WI38 (cell line): ENCODE measurements at regions not wholly inside any gene's neighbourhood (a gene's known extent, or its start where the extent isn't known, plus 50 kb on each side); places are given as distances from the start of the nearest gene placed in this dataset.

Experiments
- H3K4me3 ChIP-seq: 2 replicates; pipeline ENCODE4 v1.5.1; 2011; ENCODE audit warnings: low read depth, mild to moderate bottlenecking, control low read depth, low read length
- TF ChIP-seq, protein P1 (sequence below): IDR thresholded peaks from 2 replicates; pipeline ENCODE4 v1.5.1; 2012; ENCODE audit warnings: low read depth, mild to moderate bottlenecking, control low read depth, low read length

DNA sequence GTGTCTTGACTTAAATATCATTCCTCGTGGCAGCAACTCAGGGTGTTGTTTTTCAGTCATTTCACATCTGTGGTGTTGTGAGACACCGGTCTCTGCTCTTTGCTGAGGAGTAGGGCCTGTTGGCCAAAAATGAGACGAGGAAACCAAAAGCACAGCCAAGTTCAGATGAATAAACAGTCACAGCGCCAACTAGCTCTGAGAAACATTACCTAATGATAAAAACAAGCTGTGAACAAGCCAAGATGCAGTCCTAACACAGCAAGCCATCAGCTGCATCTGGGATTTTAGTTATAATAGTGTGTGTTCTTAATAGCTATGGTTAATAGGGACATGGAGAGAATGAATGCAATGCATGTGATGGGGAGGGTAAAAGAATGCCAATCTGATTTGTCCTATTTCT is 843.4 kb upstream of the DPPA4 start:
- TF ChIP-seq, protein P1, sequence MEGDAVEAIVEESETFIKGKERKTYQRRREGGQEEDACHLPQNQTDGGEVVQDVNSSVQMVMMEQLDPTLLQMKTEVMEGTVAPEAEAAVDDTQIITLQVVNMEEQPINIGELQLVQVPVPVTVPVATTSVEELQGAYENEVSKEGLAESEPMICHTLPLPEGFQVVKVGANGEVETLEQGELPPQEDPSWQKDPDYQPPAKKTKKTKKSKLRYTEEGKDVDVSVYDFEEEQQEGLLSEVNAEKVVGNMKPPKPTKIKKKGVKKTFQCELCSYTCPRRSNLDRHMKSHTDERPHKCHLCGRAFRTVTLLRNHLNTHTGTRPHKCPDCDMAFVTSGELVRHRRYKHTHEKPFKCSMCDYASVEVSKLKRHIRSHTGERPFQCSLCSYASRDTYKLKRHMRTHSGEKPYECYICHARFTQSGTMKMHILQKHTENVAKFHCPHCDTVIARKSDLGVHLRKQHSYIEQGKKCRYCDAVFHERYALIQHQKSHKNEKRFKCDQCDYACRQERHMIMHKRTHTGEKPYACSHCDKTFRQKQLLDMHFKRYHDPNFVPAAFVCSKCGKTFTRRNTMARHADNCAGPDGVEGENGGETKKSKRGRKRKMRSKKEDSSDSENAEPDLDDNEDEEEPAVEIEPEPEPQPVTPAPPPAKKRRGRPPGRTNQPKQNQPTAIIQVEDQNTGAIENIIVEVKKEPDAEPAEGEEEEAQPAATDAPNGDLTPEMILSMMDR: no peak
- no peak overlapping the region for H3K4me3 ChIP-seq

DNA sequence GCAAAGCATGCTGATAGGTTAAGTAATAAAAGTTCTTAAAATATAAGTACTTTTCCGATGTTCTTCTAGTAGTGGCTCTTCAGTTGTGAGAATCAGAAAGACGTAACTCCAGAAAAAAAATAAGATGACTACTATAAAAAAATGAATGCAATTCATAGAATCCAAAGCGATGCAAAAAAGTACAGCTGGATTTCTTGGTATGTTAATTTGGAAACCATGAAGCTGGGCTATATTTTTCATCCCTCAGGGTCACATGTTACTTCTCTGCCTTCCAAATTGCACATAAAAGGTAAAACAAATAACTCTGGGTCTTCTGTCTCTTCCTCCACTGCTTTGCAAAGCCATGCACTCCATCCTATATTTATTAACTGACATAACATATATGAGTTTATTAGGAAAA is 843.9 kb upstream of the DPPA4 start:
- H3K4me3 ChIP-seq: no peak overlapping the region
- TF ChIP-seq, protein P1: no peak

DNA sequence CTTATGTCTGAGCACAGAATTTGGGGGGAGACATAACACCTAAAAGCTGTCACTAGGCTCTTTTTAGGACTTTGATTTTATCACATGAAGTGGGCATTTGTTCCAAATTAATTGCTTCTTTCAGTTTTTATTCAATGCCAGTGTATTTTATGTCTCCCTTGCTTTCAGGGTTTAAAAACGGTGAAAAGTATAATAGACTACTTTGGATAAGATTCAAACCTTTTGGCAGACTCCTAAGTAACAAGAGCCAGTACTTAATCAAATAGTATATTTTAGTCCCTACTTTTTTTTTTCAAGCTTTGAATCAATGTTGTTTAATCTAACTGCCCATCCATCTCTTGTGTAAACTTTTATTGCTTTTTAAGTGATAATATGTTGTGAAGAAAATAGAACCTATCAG is 847.2 kb upstream of the DPPA4 start:
- TF ChIP-seq, protein P1: no peak
- no peak overlapping the region for H3K4me3 ChIP-seq

DNA sequence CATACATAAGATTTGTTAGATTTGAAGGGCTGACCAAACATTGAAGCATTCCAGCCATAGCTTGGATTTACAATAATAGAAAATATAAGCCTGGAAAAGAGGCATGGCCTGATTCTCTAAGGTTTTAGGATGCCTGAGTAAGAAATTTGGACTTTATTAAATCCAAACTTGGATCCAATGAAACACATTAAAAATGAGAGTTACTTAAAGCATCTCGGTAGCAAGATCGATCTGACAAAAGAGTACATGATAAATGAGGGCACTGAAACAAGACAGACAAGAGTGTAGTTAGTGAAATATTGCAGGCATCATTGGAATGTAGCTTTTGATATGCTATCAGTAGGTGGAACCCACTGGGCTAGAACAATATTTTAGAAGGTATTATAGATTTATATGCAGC is 855.7 kb upstream of the DPPA4 start:
- TF ChIP-seq, protein P1: no peak
- H3K4me3 ChIP-seq: no peak overlapping the region

DNA sequence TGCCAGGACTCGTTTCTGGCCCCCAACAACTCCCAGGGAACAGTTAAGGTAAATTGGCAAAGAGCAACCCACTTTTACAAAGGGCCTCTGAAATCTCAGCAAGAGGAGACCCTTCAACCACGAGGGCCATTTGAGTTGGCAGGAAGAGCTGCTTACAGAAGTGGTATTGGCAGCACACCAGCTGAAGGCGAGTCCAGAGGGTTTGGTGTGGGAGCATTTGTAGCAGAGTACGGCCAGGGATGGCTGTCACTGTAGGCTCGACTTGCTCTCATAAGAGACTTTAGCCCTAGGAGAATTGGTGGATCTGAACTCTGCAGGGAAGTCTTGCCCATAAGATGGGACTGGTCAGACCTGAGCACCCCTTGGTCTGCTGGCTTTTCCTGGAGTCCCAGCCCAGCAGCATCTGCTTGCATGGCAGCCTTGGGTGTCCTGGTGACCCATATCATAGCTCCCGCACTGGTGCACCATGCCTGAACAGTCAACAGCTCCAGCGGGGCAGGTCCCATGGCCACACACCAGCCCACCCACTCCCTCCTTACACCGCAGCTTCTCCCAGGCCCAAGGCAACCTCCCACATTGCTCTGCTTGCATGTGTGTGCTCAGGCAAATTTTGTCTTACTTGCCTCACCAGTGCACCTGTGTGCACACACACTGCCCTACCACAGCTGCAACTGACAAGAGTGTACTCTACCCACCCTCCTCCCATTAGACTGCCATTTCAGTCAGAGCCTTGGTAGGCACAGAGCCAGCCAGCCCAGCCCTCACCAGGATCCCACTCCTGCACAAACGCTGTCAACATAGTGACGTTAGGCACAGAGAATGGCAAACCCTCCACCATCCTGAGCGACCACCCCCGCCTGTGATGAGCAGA is 861.6 kb upstream of the DPPA4 start:
- TF ChIP-seq, protein P1: no peak
- H3K4me3 ChIP-seq: no peak overlapping the region

DNA sequence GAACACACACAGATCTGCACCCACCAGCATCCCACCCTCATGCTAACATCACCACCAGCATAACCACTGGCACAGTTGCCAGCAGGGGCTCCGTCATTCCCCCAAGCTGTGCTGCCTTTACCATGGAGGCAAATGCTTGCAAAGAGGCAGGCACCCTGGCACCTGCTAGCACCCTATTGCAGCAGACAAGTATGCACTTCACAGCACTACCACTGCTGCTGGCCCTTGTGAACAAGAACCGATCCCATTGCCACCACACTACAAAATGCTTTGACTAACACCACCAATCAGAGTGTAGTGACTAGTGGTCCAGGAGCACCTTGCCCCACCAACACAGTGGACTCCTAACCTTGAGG is 862.2 kb upstream of the DPPA4 start:
- TF ChIP-seq, protein P1: no peak
- H3K4me3 ChIP-seq: no peak overlapping the region

DNA sequence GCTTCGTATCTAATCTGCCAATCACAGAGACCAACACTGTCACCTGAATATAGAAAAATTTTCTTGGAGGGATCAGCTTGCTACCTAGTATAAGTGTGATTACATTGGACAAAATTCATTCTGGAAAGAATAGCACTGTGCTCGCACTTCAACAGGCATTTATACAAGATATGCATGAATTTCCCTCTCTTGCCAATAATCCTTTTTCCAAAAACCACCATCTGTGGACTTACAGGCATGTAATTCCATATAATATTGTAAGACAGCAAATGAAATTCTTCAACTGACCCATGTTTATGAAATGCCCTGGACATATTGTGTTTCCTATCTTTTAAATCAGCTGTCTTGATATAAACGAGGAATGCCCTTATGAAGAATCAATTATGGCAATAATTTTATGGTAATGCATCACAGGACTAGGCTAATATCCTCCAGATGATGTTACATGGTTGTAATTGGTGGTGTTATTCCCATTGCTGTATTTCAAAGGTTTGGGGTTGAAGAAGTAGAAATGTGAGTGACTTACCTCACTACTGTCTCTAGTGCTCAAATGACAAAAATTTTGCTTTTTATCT is 861.4 kb upstream of the NECTIN3 start:
- TF ChIP-seq, protein P1: no peak
- no peak overlapping the region for H3K4me3 ChIP-seq
